ENCODE measurements at regions not wholly inside any gene's neighbourhood (a gene's known extent, or its start where the extent isn't known, plus 50 kb on each side); places are given as distances from the start of the nearest gene placed in this dataset.

GRCh38 chr20:48433178-48433577, 394.6 kb downstream of the PREX1 start:
- TF ChIP-seq CTCF (IDR thresholded peaks at IDR 0.05) (no peak), POLR2A (IDR thresholded peaks at IDR 0.05) (no peak)
- Histone ChIP-seq H3K4me1 (no peaks in the 10 kb centered on the region), H3K36me3 (no peaks in the 10 kb centered on the region), H3K9me3 (no peaks in the 10 kb centered on the region), H3K27me3 (peaks cover 0 to 16% (median 0%) of the 10 kb centered on the region in 4 donors), H3K4me3 (no peak overlapping the region), H3K27ac (no peak overlapping the region)
- DNase-seq = no peak
- intact Hi-C loops (cut with DNase I) = no loop called here
- 74 to 84% methylated on average over 4 of the region's 4 CpGs for WGBS, 2 donors

GRCh38 chr20:48432494-48432832, 395.3 kb downstream of the PREX1 start:
- no peak for DNase-seq
- intact Hi-C loops (cut with DNase I) = no loop called here
- 51 to 75% methylated on average over 5 of the region's 5 CpGs for WGBS, 2 donors
- TF ChIP-seq POLR2A (IDR thresholded peaks at IDR 0.05) (no peak), CTCF (IDR thresholded peaks at IDR 0.05) (no peak)
- H3K36me3 ChIP-seq = no peaks in the 10 kb centered on the region
- peaks cover 0 to 9% (median 0%) of the 10 kb centered on the region in 4 donors for H3K27me3 ChIP-seq
- H3K4me3 ChIP-seq = no peak overlapping the region
- no peak overlapping the region for H3K27ac ChIP-seq
- no peaks in the 10 kb centered on the region for H3K9me3 ChIP-seq
- H3K4me1 ChIP-seq = no peaks in the 10 kb centered on the region

- intact Hi-C loops (cut with DNase I) = no loop called here
- TF ChIP-seq CTCF (IDR thresholded peaks at IDR 0.05) = no peak
- TF ChIP-seq POLR2A (IDR thresholded peaks at IDR 0.05) = no peak
- no peak for DNase-seq
- Histone ChIP-seq H3K36me3 (no peaks in the 10 kb centered on the region), H3K4me3 (no peak overlapping the region), H3K4me1 (no peaks in the 10 kb centered on the region), H3K9me3 (no peaks in the 10 kb centered on the region), H3K27me3 (peaks cover 0 to 12% (median 0%) of the 10 kb centered on the region in 4 donors), H3K27ac (no peak overlapping the region)
- 58 to 75% methylated on average over 9 of the region's 9 CpGs for WGBS, 2 donors
These were observed 395.9 kb downstream of the PREX1 start for GRCh38 chr20:48431653-48432493.

- H3K4me1 ChIP-seq = no peaks in the 10 kb centered on the region
- no peaks in the 10 kb centered on the region for H3K36me3 ChIP-seq
- no peak overlapping the region for H3K27ac ChIP-seq
- no peak for DNase-seq
- WGBS, 2 donors = 50 to 73% methylated on average over 1 of the region's 1 CpG
- intact Hi-C loops (cut with DNase I) = no loop called here
- no peaks in the 10 kb centered on the region for H3K9me3 ChIP-seq
- H3K27me3 ChIP-seq = peaks cover 0 to 27% (median 0%) of the 10 kb centered on the region in 4 donors
- TF ChIP-seq CTCF (IDR thresholded peaks at IDR 0.05) = no peak
- TF ChIP-seq POLR2A (IDR thresholded peaks at IDR 0.05) = no peak
- no peak overlapping the region for H3K4me3 ChIP-seq
These were observed 401.2 kb downstream of the PREX1 start for GRCh38 chr20:48426630-48427029.

GRCh38 chr20:48425817-48426612, 401.8 kb downstream of the PREX1 start:
- Histone ChIP-seq H3K36me3 (no peaks in the 10 kb centered on the region), H3K27me3 (peaks cover 0 to 26% (median 0%) of the 10 kb centered on the region in 4 donors), H3K9me3 (no peaks in the 10 kb centered on the region), H3K4me3 (no peak overlapping the region), H3K27ac (no peak overlapping the region), H3K4me1 (no peaks in the 10 kb centered on the region)
- DNase-seq = no peak
- intact Hi-C loops (cut with DNase I) = no loop called here
- TF ChIP-seq CTCF (IDR thresholded peaks at IDR 0.05) = no peak
- TF ChIP-seq POLR2A (IDR thresholded peaks at IDR 0.05) = no peak
- WGBS, 2 donors = 57 to 61% methylated on average over 9 of the region's 9 CpGs

All from esophagus squamous epithelium (tissue), 5 donors.